ENCODE measurements at regions not wholly inside any gene's neighbourhood (a gene's known extent, or its start where the extent isn't known, plus 50 kb on each side); places are given as distances from the start of the nearest gene placed in this dataset.
A peak's percentile ranks its signal among the peaks of the same experiment; 100 is the strongest.

- DNase-seq (peak in 3 of 5 donors; percentile 55 to 76 (median 64)), FAIRE-seq (no peak)
- Histone ChIP-seq H3K4me3 (ENCODE audit: low read length in 3 of 3) (no peak overlapping the region), H3K36me3 (ENCODE audit: control insufficient read depth in 2 of 3, insufficient read depth in 3 of 3, low read length in 3 of 3) (no peaks in the 10 kb centered on the region), H3K27me3 (ENCODE audit: control insufficient read depth, insufficient read depth, low read length) (peaks cover 4% of the 10 kb centered on the region), H3K27ac (ENCODE audit: low read depth in 2 of 2, low read length in 2 of 2) (no peak overlapping the region), H3K9ac (ENCODE audit: low read length in 3 of 3) (no peak overlapping the region), H3K4me1 (ENCODE audit: control insufficient read depth in 2 of 3, insufficient read depth in 2 of 3, low read depth in 1 of 3, low read length in 3 of 3) (no peaks in the 10 kb centered on the region), H3K9me3 (ENCODE audit: control insufficient read depth in 2 of 3, insufficient read depth in 1 of 3, low read length in 3 of 3) (no peaks in the 10 kb centered on the region)
- intact Hi-C loops (cut with DNase I), result no loop called here
- TF ChIP-seq, protein P1, sequence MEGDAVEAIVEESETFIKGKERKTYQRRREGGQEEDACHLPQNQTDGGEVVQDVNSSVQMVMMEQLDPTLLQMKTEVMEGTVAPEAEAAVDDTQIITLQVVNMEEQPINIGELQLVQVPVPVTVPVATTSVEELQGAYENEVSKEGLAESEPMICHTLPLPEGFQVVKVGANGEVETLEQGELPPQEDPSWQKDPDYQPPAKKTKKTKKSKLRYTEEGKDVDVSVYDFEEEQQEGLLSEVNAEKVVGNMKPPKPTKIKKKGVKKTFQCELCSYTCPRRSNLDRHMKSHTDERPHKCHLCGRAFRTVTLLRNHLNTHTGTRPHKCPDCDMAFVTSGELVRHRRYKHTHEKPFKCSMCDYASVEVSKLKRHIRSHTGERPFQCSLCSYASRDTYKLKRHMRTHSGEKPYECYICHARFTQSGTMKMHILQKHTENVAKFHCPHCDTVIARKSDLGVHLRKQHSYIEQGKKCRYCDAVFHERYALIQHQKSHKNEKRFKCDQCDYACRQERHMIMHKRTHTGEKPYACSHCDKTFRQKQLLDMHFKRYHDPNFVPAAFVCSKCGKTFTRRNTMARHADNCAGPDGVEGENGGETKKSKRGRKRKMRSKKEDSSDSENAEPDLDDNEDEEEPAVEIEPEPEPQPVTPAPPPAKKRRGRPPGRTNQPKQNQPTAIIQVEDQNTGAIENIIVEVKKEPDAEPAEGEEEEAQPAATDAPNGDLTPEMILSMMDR (IDR thresholded peaks at IDR 0.05; ENCODE audit: borderline replicate concordance, extremely low read depth, insufficient read depth), result no peak
Observed at GRCh38 chrX:69080855-69081465, 84.3 kb downstream of the PJA1 start.

DNA sequence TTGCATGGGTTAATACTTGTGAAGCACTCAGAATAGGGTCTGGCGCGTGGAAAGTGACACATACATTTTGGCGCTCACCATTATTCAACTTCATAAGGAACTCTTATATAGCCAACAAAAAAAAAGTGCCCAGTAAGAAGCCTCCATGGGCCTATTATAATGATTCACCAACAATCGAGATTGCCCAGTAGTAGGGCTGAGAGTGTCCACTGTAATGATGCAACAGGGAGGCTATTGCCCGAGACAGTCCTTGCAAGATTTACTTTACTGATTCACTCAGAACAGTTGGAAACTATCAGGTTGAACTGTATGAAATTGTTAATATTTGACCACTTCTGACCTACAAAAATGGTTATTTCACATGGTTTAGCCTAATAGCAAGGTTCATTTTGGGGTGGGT, 86.0 kb downstream of the PJA1 start:
- no peak overlapping the region for H3K4me3 ChIP-seq (ENCODE audit: low read length in 3 of 3)
- H3K9ac ChIP-seq (ENCODE audit: low read length in 3 of 3), result no peak overlapping the region
- no peak for FAIRE-seq
- TF ChIP-seq, protein P1 (IDR thresholded peaks at IDR 0.05; ENCODE audit: borderline replicate concordance, extremely low read depth, insufficient read depth), result no peak
- no peaks in the 10 kb centered on the region for H3K9me3 ChIP-seq (ENCODE audit: control insufficient read depth in 2 of 3, insufficient read depth in 1 of 3, low read length in 3 of 3)
- no peaks in the 10 kb centered on the region for H3K36me3 ChIP-seq (ENCODE audit: control insufficient read depth in 2 of 3, insufficient read depth in 3 of 3, low read length in 3 of 3)
- intact Hi-C loops (cut with DNase I), result no loop called here
- peaks cover 4% of the 10 kb centered on the region for H3K27me3 ChIP-seq (ENCODE audit: control insufficient read depth, insufficient read depth, low read length)
- no peak overlapping the region for H3K27ac ChIP-seq (ENCODE audit: low read depth in 2 of 2, low read length in 2 of 2)
- H3K4me1 ChIP-seq (ENCODE audit: control insufficient read depth in 2 of 3, insufficient read depth in 2 of 3, low read depth in 1 of 3, low read length in 3 of 3), result no peaks in the 10 kb centered on the region
- DNase-seq, result no peak

- FAIRE-seq, result no peak
- Histone ChIP-seq H3K9ac (ENCODE audit: low read length in 3 of 3) (no peak overlapping the region), H3K9me3 (ENCODE audit: control insufficient read depth in 2 of 3, insufficient read depth in 1 of 3, low read length in 3 of 3) (no peaks in the 10 kb centered on the region), H3K27me3 (ENCODE audit: control insufficient read depth, insufficient read depth, low read length) (peaks cover 6% of the 10 kb centered on the region), H3K4me3 (ENCODE audit: low read length in 3 of 3) (no peak overlapping the region), H3K4me1 (ENCODE audit: control insufficient read depth in 2 of 3, insufficient read depth in 2 of 3, low read depth in 1 of 3, low read length in 3 of 3) (no peaks in the 10 kb centered on the region), H3K36me3 (ENCODE audit: control insufficient read depth in 2 of 3, insufficient read depth in 3 of 3, low read length in 3 of 3) (no peaks in the 10 kb centered on the region), H3K27ac (ENCODE audit: low read depth in 2 of 2, low read length in 2 of 2) (no peak overlapping the region)
- TF ChIP-seq, protein P1 (IDR thresholded peaks at IDR 0.05; ENCODE audit: borderline replicate concordance, extremely low read depth, insufficient read depth), result no peak
- peak in 4 of 5 donors; percentile 64 to 75 (median 67) for DNase-seq
- intact Hi-C loops (cut with DNase I), result no loop called here
Observed at GRCh38 chrX:69077895-69078455, 87.3 kb downstream of the PJA1 start.
